ENCODE measurements at regions not wholly inside any gene's neighbourhood (a gene's known extent, or its start where the extent isn't known, plus 50 kb on each side); places are given as distances from the start of the nearest gene placed in this dataset.

DNA sequence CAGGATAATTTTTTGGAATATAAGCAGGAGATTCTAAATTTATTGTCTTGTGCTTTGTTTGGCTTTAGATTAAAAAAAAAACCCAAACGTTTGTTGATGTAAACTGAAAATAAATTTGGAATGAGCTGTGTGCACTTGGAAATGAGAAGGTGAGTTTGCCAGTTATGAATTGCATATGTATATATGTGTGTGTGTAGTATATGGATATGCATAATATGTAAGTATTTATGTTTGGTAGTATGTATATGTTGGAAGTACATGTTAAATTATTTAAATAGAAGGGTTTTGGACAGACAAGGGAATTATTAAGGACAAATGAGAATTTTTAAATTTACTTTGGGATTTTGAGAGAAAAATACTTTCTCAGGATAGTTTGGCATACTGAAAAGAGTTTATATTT lies 265.8 kb upstream of the CNTN3 start:
- intact Hi-C loops (cut with micrococcal nuclease; ENCODE audit: unreplicated experiment), result no loop called here
- Histone ChIP-seq H3K4me3 (ENCODE audit: low read depth in 2 of 2, low read length in 2 of 2) (no peak overlapping the region), H3K9me3 (ENCODE audit: control insufficient read depth, insufficient read depth, low read depth, low read length) (no peaks in the 10 kb centered on the region), H3K27me3 (ENCODE audit: control insufficient read depth, insufficient read depth, low read length) (no peaks in the 10 kb centered on the region), H3K27ac (ENCODE audit: low read length) (no peak overlapping the region), H3K4me1 (ENCODE audit: control insufficient read depth, insufficient read depth, low read length) (no peaks in the 10 kb centered on the region), H3K36me3 (ENCODE audit: control insufficient read depth, insufficient read depth, low read length) (no peaks in the 10 kb centered on the region)
- BruUV-seq (replicated peaks), result no TSS peak
- in situ Hi-C loops (cut with HindIII; ENCODE audit: low pct_unique_long_range_greater_than_20kb, low sequenced_read_pairs), result no loop called here
- ChIA-PET CTCF (no interaction called here), POLR2A (no interaction called here)
- ATAC-seq (no peak), DNase-seq (ENCODE audit: low read depth, low spot score) (no peak)
- TF ChIP-seq, protein P1, sequence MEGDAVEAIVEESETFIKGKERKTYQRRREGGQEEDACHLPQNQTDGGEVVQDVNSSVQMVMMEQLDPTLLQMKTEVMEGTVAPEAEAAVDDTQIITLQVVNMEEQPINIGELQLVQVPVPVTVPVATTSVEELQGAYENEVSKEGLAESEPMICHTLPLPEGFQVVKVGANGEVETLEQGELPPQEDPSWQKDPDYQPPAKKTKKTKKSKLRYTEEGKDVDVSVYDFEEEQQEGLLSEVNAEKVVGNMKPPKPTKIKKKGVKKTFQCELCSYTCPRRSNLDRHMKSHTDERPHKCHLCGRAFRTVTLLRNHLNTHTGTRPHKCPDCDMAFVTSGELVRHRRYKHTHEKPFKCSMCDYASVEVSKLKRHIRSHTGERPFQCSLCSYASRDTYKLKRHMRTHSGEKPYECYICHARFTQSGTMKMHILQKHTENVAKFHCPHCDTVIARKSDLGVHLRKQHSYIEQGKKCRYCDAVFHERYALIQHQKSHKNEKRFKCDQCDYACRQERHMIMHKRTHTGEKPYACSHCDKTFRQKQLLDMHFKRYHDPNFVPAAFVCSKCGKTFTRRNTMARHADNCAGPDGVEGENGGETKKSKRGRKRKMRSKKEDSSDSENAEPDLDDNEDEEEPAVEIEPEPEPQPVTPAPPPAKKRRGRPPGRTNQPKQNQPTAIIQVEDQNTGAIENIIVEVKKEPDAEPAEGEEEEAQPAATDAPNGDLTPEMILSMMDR (IDR thresholded peaks at IDR 0.05), result no peak
- TF ChIP-seq REST (IDR thresholded peaks at IDR 0.05; ENCODE audit: insufficient read depth in 1 of 2, low read depth in 2 of 2, low read length in 1 of 2) (no peak), TCF7L2 (IDR thresholded peaks at IDR 0.05; ENCODE audit: low read depth, low read length) (no peak), SIN3A (IDR thresholded peaks at IDR 0.05; ENCODE audit: borderline replicate concordance, insufficient read depth, low read depth, low read length) (no peak), POLR2AphosphoS5 (IDR thresholded peaks at IDR 0.05; ENCODE audit: low read depth, low read length) (no peak)

- BruUV-seq (replicated peaks), result no TSS peak
- no peak overlapping the region for H3K4me3 ChIP-seq (ENCODE audit: low read depth in 2 of 2, low read length in 2 of 2)
- intact Hi-C loops (cut with micrococcal nuclease; ENCODE audit: unreplicated experiment), result no loop called here
- no peaks in the 10 kb centered on the region for H3K4me1 ChIP-seq (ENCODE audit: control insufficient read depth, insufficient read depth, low read length)
- ATAC-seq, result no peak
- H3K36me3 ChIP-seq (ENCODE audit: control insufficient read depth, insufficient read depth, low read length), result no peaks in the 10 kb centered on the region
- no peaks in the 10 kb centered on the region for H3K9me3 ChIP-seq (ENCODE audit: control insufficient read depth, insufficient read depth, low read depth, low read length)
- ChIA-PET POLR2A (no interaction called here), CTCF (no interaction called here)
- in situ Hi-C loops (cut with HindIII; ENCODE audit: low pct_unique_long_range_greater_than_20kb, low sequenced_read_pairs), result no loop called here
- no peaks in the 10 kb centered on the region for H3K27me3 ChIP-seq (ENCODE audit: control insufficient read depth, insufficient read depth, low read length)
- H3K27ac ChIP-seq (ENCODE audit: low read length), result no peak overlapping the region
- TF ChIP-seq SIN3A (IDR thresholded peaks at IDR 0.05; ENCODE audit: borderline replicate concordance, insufficient read depth, low read depth, low read length), result no peak
- no peak for DNase-seq (ENCODE audit: low read depth, low spot score)
Observed at GRCh38 chr3:74866357-74867030, 252.0 kb upstream of the CNTN3 start.

DNA sequence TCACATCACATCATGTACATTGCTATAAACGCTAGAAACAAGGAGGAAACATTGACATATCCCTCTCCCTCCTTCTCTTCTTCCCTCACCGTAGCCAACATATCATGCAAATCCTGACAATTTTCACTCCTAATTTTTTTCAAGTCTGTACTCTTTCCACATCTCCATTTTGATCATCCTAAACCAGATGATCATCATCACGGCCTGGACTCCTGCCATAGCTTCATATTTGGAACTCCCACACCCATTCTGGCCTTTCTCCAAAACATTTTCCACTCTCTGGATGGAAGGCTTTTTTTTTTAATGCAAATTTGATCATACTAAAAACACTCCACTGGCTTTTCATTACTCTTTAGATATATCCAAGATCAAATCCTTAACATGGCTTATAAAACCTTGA lies 248.0 kb upstream of the CNTN3 start:
- Histone ChIP-seq H3K27me3 (ENCODE audit: control insufficient read depth, insufficient read depth, low read length) (no peaks in the 10 kb centered on the region), H3K27ac (ENCODE audit: low read length) (no peak overlapping the region), H3K4me1 (ENCODE audit: control insufficient read depth, insufficient read depth, low read length) (no peaks in the 10 kb centered on the region), H3K36me3 (ENCODE audit: control insufficient read depth, insufficient read depth, low read length) (no peaks in the 10 kb centered on the region), H3K9me3 (ENCODE audit: control insufficient read depth, insufficient read depth, low read depth, low read length) (no peaks in the 10 kb centered on the region), H3K4me3 (ENCODE audit: low read depth in 2 of 2, low read length in 2 of 2) (no peak overlapping the region)
- intact Hi-C loops (cut with micrococcal nuclease; ENCODE audit: unreplicated experiment) (no loop called here), in situ Hi-C loops (cut with HindIII; ENCODE audit: low pct_unique_long_range_greater_than_20kb, low sequenced_read_pairs) (no loop called here)
- no peak for ATAC-seq
- TF ChIP-seq POLR2AphosphoS5 (IDR thresholded peaks at IDR 0.05; ENCODE audit: low read depth, low read length), result no peak
- ChIA-PET CTCF (no interaction called here), POLR2A (no interaction called here)
- DNase-seq (ENCODE audit: low read depth, low spot score), result no peak
- no TSS peak for BruUV-seq (replicated peaks)

Data from Panc1 (cell line).